ENCODE measurements at regions not wholly inside any gene's neighbourhood (a gene's known extent, or its start where the extent isn't known, plus 50 kb on each side); places are given as distances from the start of the nearest gene placed in this dataset.
"Not testable (repeated sequence)": the region's sequence is repeated elsewhere in the genome, so short reads cannot be mapped to it uniquely, and the experiment has no call there.

DNA sequence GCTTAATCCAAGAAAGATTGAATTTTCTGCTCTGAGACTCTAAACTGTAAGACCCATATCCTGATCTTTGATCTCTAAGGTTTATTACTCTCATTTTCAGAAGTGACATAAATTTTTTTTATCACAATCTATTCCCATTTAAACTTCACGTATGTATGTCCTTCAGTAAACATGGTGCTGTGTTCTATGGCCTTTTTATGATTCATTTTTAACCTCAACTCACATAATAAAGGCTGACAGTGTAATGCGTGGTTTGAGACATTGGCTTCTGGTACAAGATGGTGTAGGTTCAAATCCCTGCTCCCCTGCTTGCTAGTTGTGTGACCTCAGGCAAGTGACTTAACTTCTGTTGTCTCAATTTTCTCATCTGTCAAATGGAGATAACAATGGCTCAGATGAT, 306.0 kb upstream of the AADAT start:
- no peaks in the 10 kb centered on the region for H3K9me3 Mint-ChIP-seq
- no peak overlapping the region for H3K4me3 Mint-ChIP-seq
- ATAC-seq = no peak
- H3K27me3 Mint-ChIP-seq = no peaks in the 10 kb centered on the region
- H3K36me3 Mint-ChIP-seq (ENCODE audit: low read depth) = no peaks in the 10 kb centered on the region
- DNase-seq = no peak
- H3K27ac Mint-ChIP-seq = no peak overlapping the region
- no peaks in the 10 kb centered on the region for H3K4me1 Mint-ChIP-seq

DNA sequence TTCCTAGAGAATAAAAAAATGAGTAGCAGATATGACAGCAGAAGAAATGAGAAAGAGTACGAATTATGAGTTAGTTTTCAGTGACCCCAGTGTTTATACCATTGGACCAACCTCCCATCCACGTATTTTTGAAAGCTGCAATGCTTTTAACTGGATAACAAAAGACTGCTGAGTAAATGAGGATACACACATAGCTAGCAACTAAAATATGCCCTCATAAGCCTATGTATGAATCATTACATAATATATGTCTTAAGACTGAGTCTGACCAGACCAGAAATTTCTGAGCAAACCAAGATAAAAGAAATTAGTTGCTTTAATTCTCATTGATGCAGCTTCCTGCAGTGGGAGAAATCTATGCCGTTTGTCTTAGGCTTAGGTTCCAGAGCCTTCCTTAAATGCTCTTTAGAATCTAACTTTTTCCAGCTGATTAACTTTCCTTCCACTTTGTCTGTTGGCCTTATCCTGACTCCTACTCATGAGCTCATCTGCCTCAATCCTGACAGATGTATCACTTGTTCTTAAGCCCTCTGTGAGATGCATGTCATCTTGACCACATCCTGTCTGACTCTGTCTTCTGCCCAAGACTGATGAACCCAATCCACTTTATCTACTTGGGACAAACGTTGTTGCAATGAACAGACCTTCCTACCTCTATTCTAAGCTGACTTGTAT, 301.4 kb upstream of the AADAT start:
- Mint-ChIP-seq H3K9me3 (peaks cover 3% of the 10 kb centered on the region), H3K4me3 (no peak overlapping the region)
- ATAC-seq = no peak

DNA sequence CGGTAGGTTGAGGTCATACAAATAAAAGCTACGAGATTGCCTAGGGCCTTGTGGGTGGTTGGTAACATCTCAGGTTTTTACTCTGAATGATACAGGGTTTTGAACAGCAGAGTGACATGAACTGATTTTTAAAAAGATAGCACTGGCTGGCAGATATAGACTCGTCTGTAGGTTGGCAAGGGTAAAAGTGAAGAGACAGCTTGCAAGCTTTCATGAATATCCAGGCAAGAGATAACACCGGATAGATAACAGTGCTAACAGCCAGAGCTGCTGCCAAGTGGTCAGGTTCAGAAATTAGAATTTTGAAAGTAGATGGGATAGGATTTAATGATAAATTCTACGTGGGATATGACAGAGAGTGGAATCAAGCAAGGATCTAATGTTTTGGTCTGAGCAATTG, 299.7 kb upstream of the AADAT start:
- Mint-ChIP-seq H3K36me3 (ENCODE audit: low read depth) (no peaks in the 10 kb centered on the region), H3K4me1 (no peaks in the 10 kb centered on the region), H3K4me3 (no peak overlapping the region), H3K9me3 (peaks cover 3% of the 10 kb centered on the region), H3K27ac (no peak overlapping the region), H3K27me3 (no peaks in the 10 kb centered on the region)
- no peak for DNase-seq
- ATAC-seq = no peak

More for the DNA sequence above, 301.4 kb upstream of the AADAT start:
- H3K27ac Mint-ChIP-seq = no peak overlapping the region
- no peaks in the 10 kb centered on the region for H3K27me3 Mint-ChIP-seq
- no peaks in the 10 kb centered on the region for H3K36me3 Mint-ChIP-seq (ENCODE audit: low read depth)
- no peak for DNase-seq
- no peaks in the 10 kb centered on the region for H3K4me1 Mint-ChIP-seq

DNA sequence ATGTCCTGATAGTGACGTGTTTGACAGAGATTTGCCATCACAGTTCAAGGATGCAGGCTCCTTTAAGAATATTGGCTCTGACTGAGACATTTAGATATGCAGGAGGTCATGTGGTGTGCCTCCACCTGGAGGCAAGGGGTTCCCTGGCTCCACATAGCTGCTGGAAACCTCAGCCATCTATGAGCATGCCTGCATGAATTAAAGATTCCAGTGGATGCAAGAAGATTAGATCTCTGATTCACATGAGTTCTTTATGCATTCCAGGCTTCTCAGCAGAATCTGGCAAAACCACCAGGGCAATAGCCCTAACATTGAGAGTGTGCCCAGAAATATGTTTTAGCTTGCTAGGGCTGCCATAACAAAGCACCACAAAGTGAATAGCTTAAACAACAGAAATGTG, 298.5 kb upstream of the AADAT start:
- DNase-seq = no peak
- Mint-ChIP-seq H3K27ac (no peak overlapping the region), H3K4me1 (no peaks in the 10 kb centered on the region), H3K4me3 (no peak overlapping the region), H3K27me3 (no peaks in the 10 kb centered on the region), H3K36me3 (ENCODE audit: low read depth) (no peaks in the 10 kb centered on the region), H3K9me3 (peaks cover 6% of the 10 kb centered on the region)
- no peak for ATAC-seq

DNA sequence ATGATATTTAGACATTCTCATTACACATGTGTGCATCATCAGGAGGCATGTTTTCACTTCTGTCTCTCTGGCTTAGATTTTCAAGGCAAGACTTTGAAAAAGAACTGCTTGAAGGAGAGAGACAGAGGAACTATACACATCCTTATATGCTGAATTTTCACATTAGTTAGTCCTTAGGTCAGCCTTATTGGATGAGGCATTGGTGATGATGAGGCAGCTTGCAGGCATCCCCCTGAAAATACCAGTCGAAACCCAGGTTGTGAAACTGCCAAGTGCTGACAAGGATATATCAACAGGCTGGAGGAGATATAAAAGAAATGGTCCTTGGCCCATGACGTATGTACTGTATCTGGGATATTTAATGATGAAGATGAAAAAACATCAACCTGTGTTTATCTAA, 297.2 kb upstream of the AADAT start:
- Mint-ChIP-seq H3K9me3 (peaks cover 9% of the 10 kb centered on the region), H3K4me1 (no peaks in the 10 kb centered on the region), H3K27me3 (no peaks in the 10 kb centered on the region), H3K4me3 (no peak overlapping the region), H3K27ac (no peak overlapping the region), H3K36me3 (ENCODE audit: low read depth) (no peaks in the 10 kb centered on the region)
- DNase-seq (no peak), ATAC-seq (no peak)

DNA sequence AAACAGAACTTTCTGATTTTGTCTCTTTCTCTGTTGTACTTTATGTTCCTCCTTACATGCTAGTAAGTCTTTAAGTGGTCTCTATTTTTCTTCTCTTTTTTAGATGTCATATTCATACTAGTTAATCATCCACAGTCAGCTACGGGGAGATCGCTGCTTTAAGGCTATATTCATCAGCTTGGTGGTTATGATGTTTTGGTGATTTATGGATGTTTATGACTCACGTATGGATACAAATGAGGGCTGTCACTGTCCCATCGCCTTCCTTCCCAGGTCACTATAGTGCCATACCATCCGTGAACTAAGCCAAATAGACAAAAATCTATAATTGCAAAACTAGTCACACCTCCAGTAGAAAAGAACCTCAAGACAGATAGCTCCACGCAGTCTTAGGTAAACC, 296.8 kb upstream of the AADAT start:
- no peak for ATAC-seq
- H3K27me3 Mint-ChIP-seq = no peaks in the 10 kb centered on the region
- DNase-seq = no peak
- H3K27ac Mint-ChIP-seq = no peak overlapping the region
- peaks cover 13% of the 10 kb centered on the region for H3K9me3 Mint-ChIP-seq
- H3K4me3 Mint-ChIP-seq = no peak overlapping the region
- H3K36me3 Mint-ChIP-seq (ENCODE audit: low read depth) = no peaks in the 10 kb centered on the region
- no peaks in the 10 kb centered on the region for H3K4me1 Mint-ChIP-seq

DNA sequence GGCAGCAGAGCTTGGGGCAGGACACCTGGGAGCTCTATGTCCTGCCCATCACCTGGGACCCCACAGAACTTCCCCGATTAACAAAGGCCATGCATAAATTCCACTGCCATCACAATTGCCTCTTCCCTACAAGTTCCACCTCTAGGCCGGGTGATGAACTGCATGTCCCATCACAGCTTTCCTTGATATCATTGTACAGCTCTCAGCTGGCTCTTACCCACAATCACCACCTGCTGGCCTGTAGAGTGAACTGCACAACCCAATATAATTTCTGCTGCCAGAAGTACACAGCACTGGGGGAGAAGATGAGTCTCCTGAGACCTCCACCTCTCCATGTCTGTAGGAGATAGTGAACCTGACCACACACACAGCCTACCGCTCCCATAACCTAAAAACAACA, 285.0 kb upstream of the AADAT start:
- ATAC-seq = no peak
- no peak overlapping the region for H3K4me3 Mint-ChIP-seq
- peaks cover 14% of the 10 kb centered on the region for H3K9me3 Mint-ChIP-seq
- DNase-seq = no peak
- no peaks in the 10 kb centered on the region for H3K4me1 Mint-ChIP-seq
- H3K27me3 Mint-ChIP-seq = peaks cover 3% of the 10 kb centered on the region
- no peak overlapping the region for H3K27ac Mint-ChIP-seq
- no peaks in the 10 kb centered on the region for H3K36me3 Mint-ChIP-seq (ENCODE audit: low read depth)

DNA sequence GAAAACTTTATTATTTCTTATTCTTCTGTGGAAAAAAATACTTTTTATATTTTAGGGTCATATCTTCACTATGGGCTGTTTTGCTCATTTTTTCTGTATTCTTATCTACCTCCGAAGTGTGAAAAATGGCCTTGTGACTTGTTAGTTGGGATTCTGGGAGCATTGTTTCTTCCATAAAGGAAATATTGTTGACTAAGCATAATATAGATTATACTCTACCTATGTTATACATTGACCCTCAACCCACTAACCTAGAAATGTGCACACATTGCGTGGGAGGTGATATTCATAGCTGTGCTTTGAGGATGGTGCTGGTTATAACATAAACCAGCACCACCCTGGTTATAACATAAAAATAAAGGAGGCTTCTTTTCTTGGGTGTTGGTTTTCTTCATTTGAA, 259.2 kb upstream of the AADAT start:
- H3K4me1 Mint-ChIP-seq = no peaks in the 10 kb centered on the region
- H3K27ac Mint-ChIP-seq = no peak overlapping the region
- H3K36me3 Mint-ChIP-seq (ENCODE audit: low read depth) = no peaks in the 10 kb centered on the region
- no peak overlapping the region for H3K4me3 Mint-ChIP-seq
- DNase-seq (no peak), ATAC-seq (no peak)
- H3K9me3 Mint-ChIP-seq = peaks cover 5% of the 10 kb centered on the region
- no peaks in the 10 kb centered on the region for H3K27me3 Mint-ChIP-seq

DNA sequence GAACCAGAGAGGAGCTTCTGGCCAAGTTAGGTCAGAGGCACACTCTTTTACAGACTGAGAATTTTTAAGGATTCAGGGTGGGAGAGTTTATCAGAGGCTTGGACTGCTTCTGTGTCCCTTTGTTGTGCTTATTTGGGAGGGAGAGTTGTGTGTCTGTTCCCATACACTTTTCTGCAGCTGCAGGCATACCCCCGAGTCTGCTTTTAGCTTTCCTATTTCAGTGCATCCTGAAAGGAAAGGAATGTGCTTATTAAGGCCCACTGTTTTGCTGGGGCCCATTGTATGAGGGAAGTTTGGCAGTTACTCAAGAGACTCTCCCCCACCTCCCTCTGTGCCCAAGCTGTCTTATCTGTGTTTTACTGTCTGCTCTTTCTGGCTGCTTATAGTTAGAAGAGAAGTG, 257.4 kb upstream of the AADAT start:
- not testable (repeated sequence) for H3K9me3 Mint-ChIP-seq; H3K27ac Mint-ChIP-seq; H3K4me3 Mint-ChIP-seq; DNase-seq; ATAC-seq; H3K36me3 Mint-ChIP-seq (ENCODE audit: low read depth); H3K4me1 Mint-ChIP-seq; H3K27me3 Mint-ChIP-seq

DNA sequence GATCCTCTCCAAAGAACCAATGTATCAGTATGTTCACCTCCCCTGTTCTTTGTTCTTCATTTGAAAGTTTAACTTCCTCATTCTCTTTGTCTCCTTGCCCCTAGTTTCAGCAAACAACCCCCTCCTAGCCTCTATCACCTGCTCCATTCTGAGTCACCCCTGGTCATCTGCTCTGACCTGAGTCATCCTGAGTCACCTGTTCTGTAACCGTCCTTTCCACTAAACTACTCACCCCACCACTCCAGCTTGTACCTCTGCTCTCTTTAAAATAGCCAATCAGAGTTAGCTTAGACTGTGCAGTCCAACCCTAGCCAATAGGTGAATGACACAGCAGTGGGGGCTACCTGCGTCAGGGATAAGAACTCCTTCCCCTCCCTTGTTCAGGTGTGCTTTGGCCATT, 249.8 kb upstream of the AADAT start:
- Mint-ChIP-seq H3K27me3 (no peaks in the 10 kb centered on the region), H3K27ac (no peak overlapping the region), H3K9me3 (peaks cover 8% of the 10 kb centered on the region), H3K4me1 (no peaks in the 10 kb centered on the region), H3K4me3 (no peak overlapping the region), H3K36me3 (ENCODE audit: low read depth) (no peaks in the 10 kb centered on the region)
- ATAC-seq (no peak), DNase-seq (no peak)

DNA sequence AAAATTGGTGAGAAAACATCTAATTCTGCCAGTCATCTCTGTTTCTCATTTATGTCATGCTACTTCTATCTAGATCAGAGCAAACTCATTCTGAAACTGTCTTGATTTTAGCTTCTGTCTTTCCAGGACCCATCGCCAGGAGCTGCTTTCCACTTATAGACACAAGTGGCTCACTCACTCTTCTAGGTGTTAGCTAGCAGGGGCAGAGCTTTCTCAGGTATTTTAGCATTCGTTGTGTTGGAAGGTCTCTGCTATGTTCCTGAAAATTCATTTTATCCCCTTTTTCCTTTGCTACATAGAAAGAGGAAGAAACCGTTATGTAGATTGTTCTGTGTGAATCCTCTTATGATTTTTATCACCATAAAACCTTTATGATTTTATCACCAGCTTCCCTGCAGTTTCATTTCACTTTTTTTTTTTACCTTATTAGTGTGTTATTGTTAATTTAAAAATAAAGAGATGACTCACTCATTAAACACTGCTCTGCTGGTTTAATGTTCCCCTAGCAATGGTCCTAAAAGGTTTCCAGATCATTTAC, 246.6 kb upstream of the AADAT start:
- peaks cover 8% of the 10 kb centered on the region for H3K9me3 Mint-ChIP-seq
- H3K36me3 Mint-ChIP-seq (ENCODE audit: low read depth) = no peaks in the 10 kb centered on the region
- no peak overlapping the region for H3K27ac Mint-ChIP-seq
- ATAC-seq = no peak
- no peaks in the 10 kb centered on the region for H3K27me3 Mint-ChIP-seq
- H3K4me1 Mint-ChIP-seq = no peaks in the 10 kb centered on the region
- DNase-seq = no peak
- no peak overlapping the region for H3K4me3 Mint-ChIP-seq

DNA sequence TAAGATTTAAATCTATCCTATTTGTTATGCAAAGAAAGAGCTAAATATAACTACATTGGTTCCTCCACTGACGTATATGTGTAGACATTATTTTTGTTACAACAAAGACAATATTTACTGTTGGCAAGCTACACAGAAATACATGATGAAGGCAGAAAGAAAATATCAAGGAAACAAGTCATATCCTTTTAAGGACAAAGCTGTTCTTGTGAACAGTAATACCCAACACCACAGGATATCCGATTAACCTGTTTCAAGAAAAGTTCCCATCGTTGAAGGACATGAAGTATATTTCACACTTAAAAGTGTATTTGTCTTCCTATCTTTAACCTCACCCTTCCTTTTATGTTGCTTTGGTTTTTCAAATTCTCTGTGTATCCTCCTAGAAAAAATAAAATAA, 235.8 kb upstream of the AADAT start:
- H3K27ac Mint-ChIP-seq = no peak overlapping the region
- no peaks in the 10 kb centered on the region for H3K4me1 Mint-ChIP-seq
- H3K4me3 Mint-ChIP-seq = no peak overlapping the region
- no peak for DNase-seq
- peaks cover 6% of the 10 kb centered on the region for H3K9me3 Mint-ChIP-seq
- ATAC-seq = no peak
- H3K27me3 Mint-ChIP-seq = no peaks in the 10 kb centered on the region
- no peaks in the 10 kb centered on the region for H3K36me3 Mint-ChIP-seq (ENCODE audit: low read depth)

DNA sequence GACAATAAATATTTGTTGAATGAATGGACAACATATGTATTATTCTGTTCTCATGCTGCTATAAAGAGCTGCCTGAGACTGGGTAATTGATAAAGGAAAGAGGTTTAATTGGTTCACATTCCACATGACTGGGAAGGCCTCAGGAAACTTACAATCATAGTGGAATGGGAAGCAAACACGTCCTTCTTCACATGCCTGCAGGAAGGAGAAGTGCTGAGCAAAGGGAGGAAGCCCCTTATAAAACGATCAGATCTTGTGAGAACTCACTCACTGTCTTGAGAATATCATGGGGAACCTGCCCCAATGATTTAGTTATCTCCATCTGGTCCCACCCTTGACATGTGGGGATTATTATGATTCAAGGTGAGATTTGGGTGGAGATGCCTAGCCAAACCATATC, 233.9 kb upstream of the AADAT start:
- Mint-ChIP-seq H3K27ac (no peak overlapping the region), H3K4me3 (no peak overlapping the region), H3K36me3 (ENCODE audit: low read depth) (no peaks in the 10 kb centered on the region), H3K27me3 (no peaks in the 10 kb centered on the region), H3K4me1 (no peaks in the 10 kb centered on the region), H3K9me3 (peaks cover 6% of the 10 kb centered on the region)
- ATAC-seq (no peak), DNase-seq (no peak)

DNA sequence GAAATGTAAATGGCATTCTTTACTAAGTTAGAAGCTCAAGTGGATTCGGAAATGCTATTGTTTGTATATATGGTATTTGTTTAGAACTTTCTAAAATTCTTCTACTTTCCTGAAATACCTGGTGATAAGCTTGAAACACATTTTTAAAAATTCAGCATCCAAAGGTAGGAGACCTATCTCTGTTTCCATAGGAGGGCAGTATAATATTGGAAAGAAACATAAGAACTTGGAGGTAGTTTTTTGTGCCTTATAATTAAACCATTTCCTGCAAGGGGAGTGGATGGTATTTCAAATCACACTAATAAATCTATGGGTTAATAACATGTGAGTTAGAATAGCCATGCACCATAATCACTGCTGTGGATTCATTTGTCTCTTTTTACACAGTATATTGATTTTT, 217.4 kb upstream of the AADAT start:
- DNase-seq (no peak), ATAC-seq (no peak)
- H3K27me3 Mint-ChIP-seq = no peaks in the 10 kb centered on the region
- no peaks in the 10 kb centered on the region for H3K36me3 Mint-ChIP-seq (ENCODE audit: low read depth)
- H3K4me3 Mint-ChIP-seq = no peak overlapping the region
- H3K9me3 Mint-ChIP-seq = peaks cover 5% of the 10 kb centered on the region
- no peak overlapping the region for H3K27ac Mint-ChIP-seq
- no peaks in the 10 kb centered on the region for H3K4me1 Mint-ChIP-seq

DNA sequence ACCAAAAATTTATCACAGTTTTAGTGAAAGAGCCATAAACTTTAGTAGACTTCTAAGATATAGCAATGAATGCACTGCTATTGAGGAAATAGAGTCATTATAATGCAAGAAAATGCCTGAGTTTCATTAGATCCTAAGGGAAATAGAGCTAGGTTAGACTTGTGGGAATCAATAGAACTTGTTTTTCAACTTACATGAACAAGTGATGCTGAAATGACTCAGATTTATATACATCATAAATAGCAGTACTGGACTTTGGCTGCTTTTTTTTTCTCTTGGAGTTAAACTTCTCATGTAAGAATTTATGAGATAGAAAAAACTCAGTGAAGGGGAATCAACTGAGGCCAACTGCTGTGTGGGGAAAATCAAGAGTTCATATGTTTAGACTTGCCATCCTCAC, 216.5 kb upstream of the AADAT start:
- Mint-ChIP-seq H3K27ac (no peak overlapping the region), H3K36me3 (ENCODE audit: low read depth) (no peaks in the 10 kb centered on the region), H3K27me3 (no peaks in the 10 kb centered on the region), H3K4me1 (no peaks in the 10 kb centered on the region), H3K4me3 (no peak overlapping the region), H3K9me3 (peaks cover 5% of the 10 kb centered on the region)
- DNase-seq = no peak
- no peak for ATAC-seq

DNA sequence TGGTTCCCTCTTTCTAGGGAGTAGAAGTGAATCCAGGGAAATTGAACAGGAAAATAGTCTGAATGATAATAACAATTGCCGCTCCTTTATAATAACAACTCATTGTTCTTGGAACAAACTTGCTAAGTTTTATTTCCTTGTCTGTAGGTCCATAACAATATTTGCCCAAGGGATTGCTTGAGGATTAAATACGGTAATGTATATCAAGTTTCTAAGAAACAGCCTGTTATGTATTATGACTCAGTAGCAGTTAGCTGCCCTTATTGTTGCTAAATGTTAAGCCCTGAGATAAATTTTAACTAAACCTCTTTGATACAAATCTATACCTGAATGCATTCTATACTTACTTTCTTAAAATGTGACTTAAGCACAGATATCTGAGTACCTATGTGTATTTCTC, 215.9 kb upstream of the AADAT start:
- H3K27me3 Mint-ChIP-seq = no peaks in the 10 kb centered on the region
- H3K36me3 Mint-ChIP-seq (ENCODE audit: low read depth) = no peaks in the 10 kb centered on the region
- ATAC-seq (no peak), DNase-seq (no peak)
- peaks cover 5% of the 10 kb centered on the region for H3K9me3 Mint-ChIP-seq
- H3K27ac Mint-ChIP-seq = no peak overlapping the region
- no peaks in the 10 kb centered on the region for H3K4me1 Mint-ChIP-seq
- H3K4me3 Mint-ChIP-seq = no peak overlapping the region

Data from activated naive CD8-positive, alpha-beta T cell treated with anti-CD3 and anti-CD28 coated beads, Interleukin-2, amount 50 U/mL, for 24 hours (primary cell).